ENCODE measurements at regions not wholly inside any gene's neighbourhood (a gene's known extent, or its start where the extent isn't known, plus 50 kb on each side); places are given as distances from the start of the nearest gene placed in this dataset.

- TF ChIP-seq, protein P1, sequence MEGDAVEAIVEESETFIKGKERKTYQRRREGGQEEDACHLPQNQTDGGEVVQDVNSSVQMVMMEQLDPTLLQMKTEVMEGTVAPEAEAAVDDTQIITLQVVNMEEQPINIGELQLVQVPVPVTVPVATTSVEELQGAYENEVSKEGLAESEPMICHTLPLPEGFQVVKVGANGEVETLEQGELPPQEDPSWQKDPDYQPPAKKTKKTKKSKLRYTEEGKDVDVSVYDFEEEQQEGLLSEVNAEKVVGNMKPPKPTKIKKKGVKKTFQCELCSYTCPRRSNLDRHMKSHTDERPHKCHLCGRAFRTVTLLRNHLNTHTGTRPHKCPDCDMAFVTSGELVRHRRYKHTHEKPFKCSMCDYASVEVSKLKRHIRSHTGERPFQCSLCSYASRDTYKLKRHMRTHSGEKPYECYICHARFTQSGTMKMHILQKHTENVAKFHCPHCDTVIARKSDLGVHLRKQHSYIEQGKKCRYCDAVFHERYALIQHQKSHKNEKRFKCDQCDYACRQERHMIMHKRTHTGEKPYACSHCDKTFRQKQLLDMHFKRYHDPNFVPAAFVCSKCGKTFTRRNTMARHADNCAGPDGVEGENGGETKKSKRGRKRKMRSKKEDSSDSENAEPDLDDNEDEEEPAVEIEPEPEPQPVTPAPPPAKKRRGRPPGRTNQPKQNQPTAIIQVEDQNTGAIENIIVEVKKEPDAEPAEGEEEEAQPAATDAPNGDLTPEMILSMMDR (optimal IDR thresholded peaks at IDR 0.05 in 1 of 3, IDR thresholded peaks at IDR 0.05 in 1 of 3, conservative IDR thresholded peaks at IDR 0.05 in 1 of 3; ENCODE audit: extremely low read depth in 1 of 3, insufficient read depth in 2 of 3, low read length in 3 of 3): no peak
- no peak for TF ChIP-seq EZH2 (IDR thresholded peaks at IDR 0.05; ENCODE audit: low read length)
These were observed 363.7 kb downstream of the NXPE2 start for GRCh38 chr11:115042002-115042401.

Measured in keratinocyte (primary cell).